MM.1S (cell line): ENCODE measurements at regions not wholly inside any gene's neighbourhood (a gene's known extent, or its start where the extent isn't known, plus 50 kb on each side); places are given as distances from the start of the nearest gene placed in this dataset.

ENCODE experiments used
- CTCF ChIP-seq: fragments of 300-600 bp; sonication (generic); IDR thresholded peaks from 2 replicates; pipeline ENCODE4 v1.5.1; 2016; ENCODE audit warnings: antibody characterized with exemption, low read length, mixed read lengths
- EZH2 ChIP-seq: fragments of 300-600 bp; sonication (generic); optimal IDR thresholded peaks from 2 replicates; pipeline ENCODE3; 2017; ENCODE audit warnings: low read depth, mild to moderate bottlenecking, antibody characterized with exemption, low read length, mixed read lengths

- no peak for TF ChIP-seq EZH2
- TF ChIP-seq CTCF, result no peak
These were observed 168.9 kb downstream of the VRK1 start for GRCh38 chr14:96965885-96966595.
